Nephron progenitor cell (in vitro differentiated cells): ENCODE measurements at regions not wholly inside any gene's neighbourhood (a gene's known extent, or its start where the extent isn't known, plus 50 kb on each side); places are given as distances from the start of the nearest gene placed in this dataset.

ENCODE experiments used
- DNase-seq: peaks from one replicate; pipeline ENCODE4 v3.0.0; 2021
- H3K27ac Mint-ChIP-seq: 2 replicates; pipeline ENCODE4 v1.8.0; 2021; ENCODE audit warnings: mild to moderate bottlenecking, moderate library complexity, mixed read lengths
- H3K27me3 Mint-ChIP-seq: 2 replicates; pipeline ENCODE4 v1.8.0; 2021; ENCODE audit warnings: mild to moderate bottlenecking, low read depth, mixed read lengths; ENCODE audit not compliant: poor library complexity
- H3K36me3 Mint-ChIP-seq: 2 replicates; pipeline ENCODE4 v1.8.0; 2021; ENCODE audit warnings: low read depth, mixed read lengths
- H3K4me1 Mint-ChIP-seq: 2 replicates; pipeline ENCODE4 v1.8.0; 2021; ENCODE audit warnings: mixed read lengths
- H3K4me3 Mint-ChIP-seq: 2 replicates; pipeline ENCODE4 v1.8.0; 2021; ENCODE audit warnings: mild to moderate bottlenecking, moderate library complexity, mixed read lengths
- H3K9me3 Mint-ChIP-seq: 2 replicates; pipeline ENCODE4 v1.8.0; 2021; ENCODE audit warnings: mild to moderate bottlenecking, moderate library complexity, mixed read lengths
- TF ChIP-seq, protein P1 (sequence below): fragments of 200-600 bp; sonication (generic); IDR thresholded peaks from 2 replicates; pipeline ENCODE4 v1.5.0; 2021; ENCODE audit warnings: antibody characterized with exemption

GRCh38 chrX:96455078-96455477 is 229.6 kb upstream of the DIAPH2 start:
- H3K4me3 Mint-ChIP-seq: no peak overlapping the region
- no peaks in the 10 kb centered on the region for H3K27me3 Mint-ChIP-seq
- H3K9me3 Mint-ChIP-seq: no peaks in the 10 kb centered on the region
- no peak for DNase-seq
- H3K36me3 Mint-ChIP-seq: no peaks in the 10 kb centered on the region
- TF ChIP-seq, protein P1, sequence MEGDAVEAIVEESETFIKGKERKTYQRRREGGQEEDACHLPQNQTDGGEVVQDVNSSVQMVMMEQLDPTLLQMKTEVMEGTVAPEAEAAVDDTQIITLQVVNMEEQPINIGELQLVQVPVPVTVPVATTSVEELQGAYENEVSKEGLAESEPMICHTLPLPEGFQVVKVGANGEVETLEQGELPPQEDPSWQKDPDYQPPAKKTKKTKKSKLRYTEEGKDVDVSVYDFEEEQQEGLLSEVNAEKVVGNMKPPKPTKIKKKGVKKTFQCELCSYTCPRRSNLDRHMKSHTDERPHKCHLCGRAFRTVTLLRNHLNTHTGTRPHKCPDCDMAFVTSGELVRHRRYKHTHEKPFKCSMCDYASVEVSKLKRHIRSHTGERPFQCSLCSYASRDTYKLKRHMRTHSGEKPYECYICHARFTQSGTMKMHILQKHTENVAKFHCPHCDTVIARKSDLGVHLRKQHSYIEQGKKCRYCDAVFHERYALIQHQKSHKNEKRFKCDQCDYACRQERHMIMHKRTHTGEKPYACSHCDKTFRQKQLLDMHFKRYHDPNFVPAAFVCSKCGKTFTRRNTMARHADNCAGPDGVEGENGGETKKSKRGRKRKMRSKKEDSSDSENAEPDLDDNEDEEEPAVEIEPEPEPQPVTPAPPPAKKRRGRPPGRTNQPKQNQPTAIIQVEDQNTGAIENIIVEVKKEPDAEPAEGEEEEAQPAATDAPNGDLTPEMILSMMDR: no peak
- H3K4me1 Mint-ChIP-seq: peaks cover 12% of the 10 kb centered on the region
- H3K27ac Mint-ChIP-seq: no peak overlapping the region

- no peak overlapping the region for H3K4me3 Mint-ChIP-seq
- no peak overlapping the region for H3K27ac Mint-ChIP-seq
- H3K27me3 Mint-ChIP-seq: peaks cover 2% of the 10 kb centered on the region
- no peak for DNase-seq
- TF ChIP-seq, protein P1: no peak
- H3K4me1 Mint-ChIP-seq: peaks cover 7% of the 10 kb centered on the region
- H3K9me3 Mint-ChIP-seq: no peaks in the 10 kb centered on the region
- H3K36me3 Mint-ChIP-seq: no peaks in the 10 kb centered on the region
These were observed 219.6 kb upstream of the DIAPH2 start for GRCh38 chrX:96464880-96465558.

DNA sequence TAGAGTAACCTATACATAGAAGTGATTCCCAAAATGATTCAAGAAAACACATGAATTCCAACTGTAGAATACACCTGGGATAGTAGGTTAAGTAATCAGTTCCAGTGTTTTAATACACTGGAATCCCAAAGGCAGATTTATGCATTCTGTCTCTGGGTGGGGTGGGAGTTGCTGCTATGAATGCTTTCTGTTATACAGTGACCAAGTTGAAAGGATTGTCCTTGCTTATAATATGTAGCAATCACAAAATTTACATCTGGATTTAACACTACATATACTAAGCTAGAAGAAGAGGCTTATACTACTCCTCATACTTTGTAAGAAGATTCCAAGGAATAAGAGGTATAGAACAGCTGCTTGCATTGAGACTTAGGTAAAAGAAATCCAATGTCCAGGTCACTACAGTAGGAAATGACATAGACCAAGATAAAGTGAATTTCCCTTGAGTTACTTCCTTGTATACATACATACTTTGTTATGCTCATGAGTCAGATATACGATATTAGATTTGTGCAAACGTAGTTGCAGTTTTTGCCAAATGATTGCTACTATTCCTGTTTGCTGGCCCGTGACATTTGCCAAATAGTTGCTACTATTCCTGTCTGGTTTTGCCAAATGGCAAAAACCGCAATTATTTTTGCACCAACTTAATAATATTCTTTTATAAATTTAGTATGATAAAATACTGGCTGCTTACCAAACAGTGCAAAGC is 210.5 kb upstream of the DIAPH2 start:
- no peak for DNase-seq
- no peaks in the 10 kb centered on the region for H3K9me3 Mint-ChIP-seq
- H3K4me3 Mint-ChIP-seq: no peak overlapping the region
- no peaks in the 10 kb centered on the region for H3K27me3 Mint-ChIP-seq
- no peaks in the 10 kb centered on the region for H3K4me1 Mint-ChIP-seq
- H3K36me3 Mint-ChIP-seq: no peaks in the 10 kb centered on the region
- TF ChIP-seq, protein P1: no peak
- no peak overlapping the region for H3K27ac Mint-ChIP-seq

GRCh38 chrX:96474741-96475125 is 209.9 kb upstream of the DIAPH2 start:
- TF ChIP-seq, protein P1: no peak
- no peak for DNase-seq
- no peaks in the 10 kb centered on the region for H3K36me3 Mint-ChIP-seq
- H3K4me1 Mint-ChIP-seq: no peaks in the 10 kb centered on the region
- H3K9me3 Mint-ChIP-seq: no peaks in the 10 kb centered on the region
- H3K27ac Mint-ChIP-seq: no peak overlapping the region
- no peak overlapping the region for H3K4me3 Mint-ChIP-seq
- no peaks in the 10 kb centered on the region for H3K27me3 Mint-ChIP-seq

- Mint-ChIP-seq H3K27me3 (no peaks in the 10 kb centered on the region), H3K27ac (no peak overlapping the region), H3K36me3 (no peaks in the 10 kb centered on the region), H3K9me3 (no peaks in the 10 kb centered on the region), H3K4me1 (no peaks in the 10 kb centered on the region), H3K4me3 (no peak overlapping the region)
- TF ChIP-seq, protein P1: no peak
- DNase-seq: no peak
These were observed 204.6 kb upstream of the DIAPH2 start for GRCh38 chrX:96480081-96480480.

GRCh38 chrX:96481831-96482230 is 202.8 kb upstream of the DIAPH2 start:
- H3K27ac Mint-ChIP-seq: no peak overlapping the region
- no peak for DNase-seq
- H3K36me3 Mint-ChIP-seq: no peaks in the 10 kb centered on the region
- no peaks in the 10 kb centered on the region for H3K9me3 Mint-ChIP-seq
- H3K4me3 Mint-ChIP-seq: no peak overlapping the region
- H3K4me1 Mint-ChIP-seq: no peaks in the 10 kb centered on the region
- TF ChIP-seq, protein P1: no peak
- no peaks in the 10 kb centered on the region for H3K27me3 Mint-ChIP-seq
